Activated CD8-positive, alpha-beta memory T cell treated with anti-CD3 and anti-CD28 coated beads for 48 hours (primary cell): ENCODE measurements at regions not wholly inside any gene's neighbourhood (a gene's known extent, or its start where the extent isn't known, plus 50 kb on each side); places are given as distances from the start of the nearest gene placed in this dataset.
"Not testable (repeated sequence)": the region's sequence is repeated elsewhere in the genome, so short reads cannot be mapped to it uniquely, and the experiment has no call there.

ENCODE experiments used
- DNase-seq, 3 experiments: peaks; one replicate each; pipeline ENCODE4 v3.0.0-alpha.2; 2020; ENCODE audit warnings: low read depth in 2 of 3, low spot score in 2 of 3

GRCh38 chr5:18517641-18518380, 883.6 kb downstream of the TAF11L14 start:
- DNase-seq = no peak

GRCh38 chr5:18523380-18523779, 889.1 kb downstream of the TAF11L14 start:
- DNase-seq = no peak

GRCh38 chr5:18526792-18527405, 892.6 kb downstream of the TAF11L14 start:
- DNase-seq = no peak

- no peak for DNase-seq
These were observed 898.9 kb downstream of the TAF11L14 start for GRCh38 chr5:18533137-18533536.

GRCh38 chr5:18534119-18534518, 899.9 kb downstream of the TAF11L14 start:
- DNase-seq = no peak

- not testable (repeated sequence) for DNase-seq
These were observed 901.5 kb downstream of the TAF11L14 start for GRCh38 chr5:18535753-18536152.

- DNase-seq = no peak
These were observed 910.2 kb downstream of the TAF11L14 start for GRCh38 chr5:18544421-18544820.

GRCh38 chr5:18546591-18546990, 912.3 kb downstream of the TAF11L14 start:
- DNase-seq = no peak

- DNase-seq = no peak
These were observed 917.5 kb downstream of the TAF11L14 start for GRCh38 chr5:18551716-18552115.

- no peak for DNase-seq
These were observed 919.0 kb downstream of the TAF11L14 start for GRCh38 chr5:18553269-18553668.

GRCh38 chr5:18560602-18561001, 926.3 kb downstream of the TAF11L14 start:
- DNase-seq = no peak

GRCh38 chr5:18563853-18564252, 929.6 kb downstream of the TAF11L14 start:
- DNase-seq = no peak

- no peak for DNase-seq
These were observed 932.4 kb downstream of the TAF11L14 start for GRCh38 chr5:18566671-18567070.

- DNase-seq = no peak
These were observed 942.3 kb downstream of the TAF11L14 start for GRCh38 chr5:18576586-18576985.

- DNase-seq = no peak
These were observed 966.9 kb downstream of the TAF11L14 start for GRCh38 chr5:18601185-18601584.

- no peak for DNase-seq
These were observed 968.1 kb downstream of the TAF11L14 start for GRCh38 chr5:18602402-18602801.

- no peak for DNase-seq
These were observed 970.9 kb downstream of the TAF11L14 start for GRCh38 chr5:18605186-18605585.

GRCh38 chr5:18607570-18607969, 973.3 kb downstream of the TAF11L14 start:
- DNase-seq = no peak

GRCh38 chr5:18617191-18617590, 982.9 kb downstream of the TAF11L14 start:
- DNase-seq = not testable (repeated sequence)

- no peak for DNase-seq
These were observed 996.3 kb downstream of the TAF11L14 start for GRCh38 chr5:18630458-18631045.

GRCh38 chr5:18652404-18653215, 1018.4 kb downstream of the TAF11L14 start:
- no peak for DNase-seq
